ENCODE measurements at regions not wholly inside any gene's neighbourhood (a gene's known extent, or its start where the extent isn't known, plus 50 kb on each side); places are given as distances from the start of the nearest gene placed in this dataset.

- Mint-ChIP-seq H3K9me3 (no peaks in the 10 kb centered on the region), H3K4me3 (no peak overlapping the region), H3K27ac (ENCODE audit: unreplicated experiment) (no peak overlapping the region), H3K4me1 (no peaks in the 10 kb centered on the region), H3K27me3 (ENCODE audit: low read depth) (peaks cover 28% of the 10 kb centered on the region), H3K36me3 (ENCODE audit: low read depth) (no peaks in the 10 kb centered on the region)
- TF ChIP-seq, protein P1, sequence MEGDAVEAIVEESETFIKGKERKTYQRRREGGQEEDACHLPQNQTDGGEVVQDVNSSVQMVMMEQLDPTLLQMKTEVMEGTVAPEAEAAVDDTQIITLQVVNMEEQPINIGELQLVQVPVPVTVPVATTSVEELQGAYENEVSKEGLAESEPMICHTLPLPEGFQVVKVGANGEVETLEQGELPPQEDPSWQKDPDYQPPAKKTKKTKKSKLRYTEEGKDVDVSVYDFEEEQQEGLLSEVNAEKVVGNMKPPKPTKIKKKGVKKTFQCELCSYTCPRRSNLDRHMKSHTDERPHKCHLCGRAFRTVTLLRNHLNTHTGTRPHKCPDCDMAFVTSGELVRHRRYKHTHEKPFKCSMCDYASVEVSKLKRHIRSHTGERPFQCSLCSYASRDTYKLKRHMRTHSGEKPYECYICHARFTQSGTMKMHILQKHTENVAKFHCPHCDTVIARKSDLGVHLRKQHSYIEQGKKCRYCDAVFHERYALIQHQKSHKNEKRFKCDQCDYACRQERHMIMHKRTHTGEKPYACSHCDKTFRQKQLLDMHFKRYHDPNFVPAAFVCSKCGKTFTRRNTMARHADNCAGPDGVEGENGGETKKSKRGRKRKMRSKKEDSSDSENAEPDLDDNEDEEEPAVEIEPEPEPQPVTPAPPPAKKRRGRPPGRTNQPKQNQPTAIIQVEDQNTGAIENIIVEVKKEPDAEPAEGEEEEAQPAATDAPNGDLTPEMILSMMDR (conservative IDR thresholded peaks at IDR 0.05): no peak
- no peak for DNase-seq (ENCODE audit: low read depth, low spot score)
Observed at GRCh38 chr5:174397206-174397605, 327.2 kb upstream of the MSX2 start.

DNA sequence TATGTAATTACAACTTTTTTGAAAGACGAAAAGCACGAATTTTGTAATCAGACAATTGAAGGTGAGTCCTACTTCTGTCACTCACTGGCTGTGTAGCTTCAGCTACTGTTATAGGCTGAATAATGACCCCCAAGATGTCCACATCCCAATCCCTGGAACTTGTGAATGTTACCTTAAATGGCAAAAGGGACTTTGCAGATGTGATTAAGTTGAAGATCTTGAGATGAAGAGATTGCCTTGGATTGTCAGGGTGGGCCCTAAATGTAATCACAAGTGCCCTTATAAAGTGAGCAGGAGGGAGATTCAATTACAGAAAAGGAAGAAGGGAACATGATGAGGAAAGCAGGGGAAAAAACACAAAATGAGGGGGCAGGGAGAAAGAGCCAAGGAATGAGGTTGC lies 326.2 kb upstream of the MSX2 start:
- Mint-ChIP-seq H3K27me3 (ENCODE audit: low read depth) (peaks cover 23% of the 10 kb centered on the region), H3K4me1 (no peaks in the 10 kb centered on the region), H3K36me3 (ENCODE audit: low read depth) (no peaks in the 10 kb centered on the region), H3K27ac (ENCODE audit: unreplicated experiment) (no peak overlapping the region), H3K4me3 (no peak overlapping the region), H3K9me3 (no peaks in the 10 kb centered on the region)
- no peak for DNase-seq (ENCODE audit: low read depth, low spot score)
- TF ChIP-seq, protein P1 (conservative IDR thresholded peaks at IDR 0.05): no peak

GRCh38 chr5:174399411-174399810 lies 325.0 kb upstream of the MSX2 start:
- no peaks in the 10 kb centered on the region for H3K36me3 Mint-ChIP-seq (ENCODE audit: low read depth)
- no peaks in the 10 kb centered on the region for H3K9me3 Mint-ChIP-seq
- H3K27ac Mint-ChIP-seq (ENCODE audit: unreplicated experiment): no peak overlapping the region
- DNase-seq (ENCODE audit: low read depth, low spot score): no peak
- H3K4me1 Mint-ChIP-seq: no peaks in the 10 kb centered on the region
- TF ChIP-seq, protein P1 (conservative IDR thresholded peaks at IDR 0.05): no peak
- no peak overlapping the region for H3K4me3 Mint-ChIP-seq
- H3K27me3 Mint-ChIP-seq (ENCODE audit: low read depth): peaks cover 27% of the 10 kb centered on the region

DNA sequence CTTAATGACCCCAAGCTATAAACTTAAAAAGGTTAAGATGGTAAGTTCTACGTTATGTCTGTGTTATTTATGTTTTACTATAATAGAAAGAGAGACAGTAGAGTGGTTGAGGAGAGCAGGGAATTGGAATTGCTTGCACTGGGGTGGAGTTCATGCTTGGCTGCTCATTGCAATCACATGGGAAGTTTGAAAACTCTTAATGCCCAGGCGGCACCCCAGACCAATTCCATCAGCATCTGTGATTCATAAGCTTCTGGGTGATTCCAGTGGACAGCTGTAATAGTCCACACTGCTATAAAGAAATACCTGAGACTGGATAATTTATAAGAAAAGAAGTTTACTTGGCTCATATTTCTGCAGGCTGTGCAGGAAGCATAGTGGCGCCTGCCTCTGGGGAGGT lies 323.9 kb upstream of the MSX2 start:
- DNase-seq (ENCODE audit: low read depth, low spot score): no peak
- no peak overlapping the region for H3K4me3 Mint-ChIP-seq
- TF ChIP-seq, protein P1 (conservative IDR thresholded peaks at IDR 0.05): no peak
- no peaks in the 10 kb centered on the region for H3K9me3 Mint-ChIP-seq
- no peaks in the 10 kb centered on the region for H3K4me1 Mint-ChIP-seq
- no peak overlapping the region for H3K27ac Mint-ChIP-seq (ENCODE audit: unreplicated experiment)
- H3K36me3 Mint-ChIP-seq (ENCODE audit: low read depth): no peaks in the 10 kb centered on the region
- H3K27me3 Mint-ChIP-seq (ENCODE audit: low read depth): peaks cover 35% of the 10 kb centered on the region

DNA sequence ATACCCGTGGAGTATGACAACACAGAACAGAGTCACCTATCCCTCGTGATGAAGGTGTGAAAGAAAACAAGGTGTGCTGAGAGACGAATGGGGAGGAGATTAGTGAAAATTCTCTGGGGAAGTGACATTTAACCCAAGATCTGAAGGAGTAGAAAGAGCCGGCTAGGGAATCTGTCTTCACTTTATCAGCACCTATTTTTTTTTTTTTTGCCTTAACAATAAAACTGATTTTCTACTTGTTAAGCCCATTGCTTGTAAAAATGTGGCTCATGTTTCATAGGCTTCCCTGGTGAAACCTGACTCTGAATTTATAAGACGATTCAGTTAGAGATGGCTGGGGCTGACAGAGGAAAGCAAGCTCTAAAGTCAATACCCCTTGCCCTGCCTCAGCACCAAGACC lies 322.6 kb upstream of the MSX2 start:
- Mint-ChIP-seq H3K27ac (ENCODE audit: unreplicated experiment) (no peak overlapping the region), H3K9me3 (no peaks in the 10 kb centered on the region), H3K4me3 (no peak overlapping the region), H3K27me3 (ENCODE audit: low read depth) (peaks cover 35% of the 10 kb centered on the region), H3K4me1 (no peaks in the 10 kb centered on the region), H3K36me3 (ENCODE audit: low read depth) (no peaks in the 10 kb centered on the region)
- DNase-seq (ENCODE audit: low read depth, low spot score): no peak
- TF ChIP-seq, protein P1 (conservative IDR thresholded peaks at IDR 0.05): no peak
